A549 (cell line): ENCODE measurements at regions not wholly inside any gene's neighbourhood (a gene's known extent, or its start where the extent isn't known, plus 50 kb on each side); places are given as distances from the start of the nearest gene placed in this dataset.

Source experiments
- EHMT2 ChIP-seq: fragments of 200-600 bp; sonication (generic); IDR thresholded peaks from 2 replicates; pipeline ENCODE4 v1.6.1; 2016; ENCODE audit warnings: antibody characterized with exemption, low read depth, mild to moderate bottlenecking, moderate library complexity
- RAD21 ChIP-seq, 2 experiments: fragments of >200 bp in 1 of 2; sonication (Bioruptor Twin) in 1 of 2; formaldehyde crosslinking in 1 of 2; IDR thresholded peaks in 1 of 2; conservative IDR thresholded peaks in 1 of 2; 2 replicates in 1 of 2; 3 replicates in 1 of 2; pipeline ENCODE4 v1.6.1; 2012 to 2018; ENCODE audit warnings: inconsistent platforms in 1 of 2
- TF ChIP-seq, protein P1 (sequence below): fragments of 150-350 bp; IDR thresholded peaks from 2 replicates; pipeline ENCODE4 v1.6.1; 2014; ENCODE audit warnings: low read depth, mild to moderate bottlenecking, low read length

DNA sequence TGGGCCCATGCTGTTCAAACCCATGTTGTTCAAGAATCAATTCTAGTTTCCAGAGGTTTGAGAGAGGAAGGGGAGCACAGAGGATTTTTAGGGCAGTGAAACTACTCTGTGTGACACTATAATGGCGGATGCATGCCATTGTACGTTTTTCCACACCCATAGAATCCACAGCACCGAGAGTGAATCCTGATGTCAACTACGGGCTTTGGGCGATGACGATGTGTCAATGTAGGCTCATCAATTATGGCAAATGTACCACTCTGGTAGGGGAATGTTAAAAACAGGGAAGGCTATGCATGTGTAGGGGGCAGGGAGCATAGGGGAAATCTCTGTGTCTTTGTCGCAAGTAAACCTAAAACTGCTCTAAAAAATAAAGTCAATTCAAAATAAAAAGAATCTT, 70.7 kb upstream of the UBAC2 start:
- no peak for TF ChIP-seq EHMT2
- TF ChIP-seq, protein P1, sequence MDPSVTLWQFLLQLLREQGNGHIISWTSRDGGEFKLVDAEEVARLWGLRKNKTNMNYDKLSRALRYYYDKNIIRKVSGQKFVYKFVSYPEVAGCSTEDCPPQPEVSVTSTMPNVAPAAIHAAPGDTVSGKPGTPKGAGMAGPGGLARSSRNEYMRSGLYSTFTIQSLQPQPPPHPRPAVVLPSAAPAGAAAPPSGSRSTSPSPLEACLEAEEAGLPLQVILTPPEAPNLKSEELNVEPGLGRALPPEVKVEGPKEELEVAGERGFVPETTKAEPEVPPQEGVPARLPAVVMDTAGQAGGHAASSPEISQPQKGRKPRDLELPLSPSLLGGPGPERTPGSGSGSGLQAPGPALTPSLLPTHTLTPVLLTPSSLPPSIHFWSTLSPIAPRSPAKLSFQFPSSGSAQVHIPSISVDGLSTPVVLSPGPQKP, result no peak
- no peak for TF ChIP-seq RAD21 (conservative IDR thresholded peaks at IDR 0.05 in 1 of 2, IDR thresholded peaks at IDR 0.05 in 1 of 2)
